B cell (primary cell): ENCODE measurements at regions not wholly inside any gene's neighbourhood (a gene's known extent, or its start where the extent isn't known, plus 50 kb on each side); places are given as distances from the start of the nearest gene placed in this dataset.

Experiments
- ATAC-seq: fragments of 200-7000 bp; cut with Tn5 transposase; one replicate; pipeline ENCODE4 v1.10.0; 2021; ENCODE audit warnings: low read depth, mild to moderate bottlenecking, moderate number of reproducible peaks, moderate library complexity
- CTCF ChIA-PET: fragments of 350-600 bp; sonication (Branson Sonifier 250); formaldehyde crosslinking; loops from one replicate; lab custom pipeline; 2021; ENCODE audit warnings: antibody characterized with exemption, inconsistent platforms; lab: Charles Lee
- POLR2A ChIA-PET: fragments of 350-600 bp; sonication (Branson Sonifier 250); formaldehyde crosslinking; loops from one replicate; lab custom pipeline; 2021; ENCODE audit warnings: antibody characterized with exemption; lab: Charles Lee
- DNase-seq: peaks from one replicate; pipeline ENCODE4 v3.0.0; 2013
- H2AFZ ChIP-seq: 2 replicates; pipeline ENCODE4 v1.6.1; 2012; ENCODE audit warnings: mild to moderate bottlenecking, low read depth, low read length; ENCODE audit not compliant: insufficient read depth, poor library complexity, severe bottlenecking
- H3K27ac ChIP-seq, 2 donors: 1 replicate in 1 of 2; 2 replicates in 1 of 2; pipeline ENCODE4 v1.5.1; 2012 to 2013; ENCODE audit warnings: low read length in 2 of 2, mild to moderate bottlenecking in 2 of 2, moderate library complexity in 1 of 2
- H3K27me3 ChIP-seq, 4 experiments: fragments of 200-600 bp in 1 of 4; sonication (generic) in 1 of 4; replicated peaks in 1 of 4; 1 replicate in 2 of 4; 2 replicates in 2 of 4; pipeline versions ENCODE4 v1.6.1 to v1.7.0; 2013 to 2016; ENCODE audit warnings: low read length in 3 of 4, mild to moderate bottlenecking in 2 of 4, mixed read lengths in 1 of 4, moderate library complexity in 1 of 4; ENCODE audit not compliant: insufficient read depth in 4 of 4, control insufficient read depth in 3 of 4; ENCODE audit errors: control extremely low read depth in 1 of 4
- H3K36me3 ChIP-seq, 2 experiments: replicated peaks in 1 of 2; 1 replicate in 1 of 2; 2 replicates in 1 of 2; pipeline versions ENCODE4 v1.6.1 to v1.7.1; 2013; ENCODE audit warnings: low read length in 1 of 2; ENCODE audit not compliant: insufficient read depth in 2 of 2, control insufficient read depth in 1 of 2; ENCODE audit errors: control extremely low read depth in 1 of 2, extremely low read depth in 1 of 2
- H3K4me1 ChIP-seq, 2 donors: fragments of 200-600 bp in 1 of 2; sonication (generic) in 1 of 2; 1 replicate in 1 of 2; 2 replicates in 1 of 2; pipeline versions ENCODE4 v1.5.1 to v1.6.1; 2013 to 2017; ENCODE audit warnings: low read length in 2 of 2; ENCODE audit not compliant: control insufficient read depth in 2 of 2, insufficient read depth in 2 of 2
- H3K4me2 ChIP-seq: replicated peaks from 2 replicates; pipeline ENCODE3; 2012; ENCODE audit warnings: mild to moderate bottlenecking, low read depth, low read length; ENCODE audit not compliant: poor library complexity, severe bottlenecking
- H3K4me3 ChIP-seq, 5 experiments: fragments of 200-600 bp in 1 of 5; sonication (generic) in 1 of 5; 1 replicate in 3 of 5; 2 replicates in 2 of 5; pipeline versions ENCODE4 v1.5.1 to v1.7.0; 2011 to 2016; ENCODE audit warnings: low read length in 4 of 5, mild to moderate bottlenecking in 4 of 5, low read depth in 2 of 5, control low read depth in 1 of 5, moderate library complexity in 1 of 5; ENCODE audit not compliant: insufficient read depth in 1 of 5; ENCODE audit errors: control extremely low read depth in 1 of 5, extremely low read depth in 1 of 5
- H3K79me2 ChIP-seq: fragments of 200-600 bp; sonication (generic); one replicate; pipeline ENCODE4 v1.6.0; 2016; ENCODE audit warnings: low read length; ENCODE audit not compliant: control insufficient read depth, insufficient read depth
- H3K9ac ChIP-seq: fragments of 200-600 bp; sonication (generic); 2 replicates; pipeline ENCODE4 v1.6.1; 2017; ENCODE audit warnings: mild to moderate bottlenecking, low read length, moderate library complexity
- H3K9me3 ChIP-seq, 3 donors: one replicate each; pipeline versions ENCODE4 v1.6.1 to v1.7.1; 2013; ENCODE audit warnings: low read length in 2 of 3; ENCODE audit not compliant: control insufficient read depth in 2 of 3, insufficient read depth in 1 of 3; ENCODE audit errors: control extremely low read depth in 1 of 3
- H4K20me1 ChIP-seq: 2 replicates; pipeline ENCODE4 v1.6.0; 2012; ENCODE audit warnings: mild to moderate bottlenecking, low read length; ENCODE audit not compliant: insufficient read depth, control insufficient read depth, poor library complexity, severe bottlenecking
- H3K27ac Mint-ChIP-seq: one replicate; pipeline ENCODE4 v1.8.0; 2021; ENCODE audit warnings: mixed read lengths
- H3K27me3 Mint-ChIP-seq: one replicate; pipeline ENCODE4 v1.8.0; 2021; ENCODE audit warnings: mixed read lengths
- H3K4me1 Mint-ChIP-seq: one replicate; pipeline ENCODE4 v1.8.0; 2021; ENCODE audit warnings: mixed read lengths
- H3K4me3 Mint-ChIP-seq: one replicate; pipeline ENCODE4 v1.8.0; 2021; ENCODE audit warnings: mixed read lengths
- H3K9me3 Mint-ChIP-seq: one replicate; pipeline ENCODE4 v1.8.0; 2022; ENCODE audit warnings: mixed read lengths; ENCODE audit not compliant: insufficient read depth
- EZH2 ChIP-seq: IDR thresholded peaks from 2 replicates; pipeline ENCODE4 v1.6.1; 2012; ENCODE audit warnings: borderline replicate concordance, low read depth, mild to moderate bottlenecking, moderate library complexity, low read length; ENCODE audit not compliant: insufficient read depth, poor library complexity, severe bottlenecking
- WGBS: methylation state at CpG from one replicate; pipeline ENCODE4 v1.1.5; 2013; ENCODE audit warnings: missing lambda C conversion rate; ENCODE audit not compliant: insufficient coverage; 5-methylcytosine and 5-hydroxymethylcytosine counted together
- intact Hi-C: fragments of 100-400 bp; cut with micrococcal nuclease; formaldehyde crosslinking; loops from one replicate; pipeline ENCODE4 v1.10.0; 2022
- TF ChIP-seq, protein P1 (sequence below): fragments of 200-600 bp; IDR thresholded peaks from one replicate; pipeline ENCODE4 v1.8.0; 2022; ENCODE audit warnings: antibody characterized with exemption, mild to moderate bottlenecking

DNA sequence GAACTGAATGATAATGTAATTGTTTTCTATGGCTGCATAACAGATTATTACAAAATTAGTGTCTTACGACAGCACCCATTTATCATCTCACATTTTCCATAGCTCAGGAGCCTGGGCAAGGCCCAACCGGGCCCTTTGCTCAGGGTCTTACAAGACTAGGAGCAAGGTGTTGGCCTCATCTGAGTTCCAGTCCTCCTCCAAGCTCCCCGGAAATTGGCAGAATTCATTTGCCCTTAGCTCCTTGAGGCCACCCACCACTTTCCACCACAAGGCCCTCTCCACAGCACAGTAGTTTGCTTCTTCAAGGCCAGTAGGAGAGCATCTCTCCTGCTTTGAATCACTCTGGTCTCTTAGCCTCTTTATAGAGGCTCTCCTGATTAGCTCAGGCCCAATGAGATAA, 89.2 kb upstream of the SALL3 start:
- H3K4me3 ChIP-seq = no peak overlapping the region
- H3K4me1 ChIP-seq = no peaks in the 10 kb centered on the region
- no peak overlapping the region for H3K9ac ChIP-seq
- H3K4me2 ChIP-seq = no peak overlapping the region
- no peak for TF ChIP-seq EZH2
- TF ChIP-seq, protein P1, sequence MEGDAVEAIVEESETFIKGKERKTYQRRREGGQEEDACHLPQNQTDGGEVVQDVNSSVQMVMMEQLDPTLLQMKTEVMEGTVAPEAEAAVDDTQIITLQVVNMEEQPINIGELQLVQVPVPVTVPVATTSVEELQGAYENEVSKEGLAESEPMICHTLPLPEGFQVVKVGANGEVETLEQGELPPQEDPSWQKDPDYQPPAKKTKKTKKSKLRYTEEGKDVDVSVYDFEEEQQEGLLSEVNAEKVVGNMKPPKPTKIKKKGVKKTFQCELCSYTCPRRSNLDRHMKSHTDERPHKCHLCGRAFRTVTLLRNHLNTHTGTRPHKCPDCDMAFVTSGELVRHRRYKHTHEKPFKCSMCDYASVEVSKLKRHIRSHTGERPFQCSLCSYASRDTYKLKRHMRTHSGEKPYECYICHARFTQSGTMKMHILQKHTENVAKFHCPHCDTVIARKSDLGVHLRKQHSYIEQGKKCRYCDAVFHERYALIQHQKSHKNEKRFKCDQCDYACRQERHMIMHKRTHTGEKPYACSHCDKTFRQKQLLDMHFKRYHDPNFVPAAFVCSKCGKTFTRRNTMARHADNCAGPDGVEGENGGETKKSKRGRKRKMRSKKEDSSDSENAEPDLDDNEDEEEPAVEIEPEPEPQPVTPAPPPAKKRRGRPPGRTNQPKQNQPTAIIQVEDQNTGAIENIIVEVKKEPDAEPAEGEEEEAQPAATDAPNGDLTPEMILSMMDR = no peak
- no peaks in the 10 kb centered on the region for H3K27me3 ChIP-seq
- ChIA-PET CTCF (no interaction called here), POLR2A (no interaction called here)
- H3K4me1 Mint-ChIP-seq = no peaks in the 10 kb centered on the region
- ATAC-seq (no peak), DNase-seq (no peak)
- peaks cover 2 to 26% (median 20%) of the 10 kb centered on the region in 3 donors for H3K9me3 ChIP-seq
- no peaks in the 10 kb centered on the region for H3K36me3 ChIP-seq
- no peak overlapping the region for H2AFZ ChIP-seq
- H3K79me2 ChIP-seq = no peaks in the 10 kb centered on the region
- H3K27me3 Mint-ChIP-seq = no peaks in the 10 kb centered on the region
- intact Hi-C loops = no loop called here
- no peaks in the 10 kb centered on the region for H4K20me1 ChIP-seq
- no peak overlapping the region for H3K27ac Mint-ChIP-seq
- no peak overlapping the region for H3K27ac ChIP-seq
- no peak overlapping the region for H3K4me3 Mint-ChIP-seq
- 100% methylated on average over 2 of the region's 3 CpGs for WGBS
- peaks cover 29% of the 10 kb centered on the region for H3K9me3 Mint-ChIP-seq

DNA sequence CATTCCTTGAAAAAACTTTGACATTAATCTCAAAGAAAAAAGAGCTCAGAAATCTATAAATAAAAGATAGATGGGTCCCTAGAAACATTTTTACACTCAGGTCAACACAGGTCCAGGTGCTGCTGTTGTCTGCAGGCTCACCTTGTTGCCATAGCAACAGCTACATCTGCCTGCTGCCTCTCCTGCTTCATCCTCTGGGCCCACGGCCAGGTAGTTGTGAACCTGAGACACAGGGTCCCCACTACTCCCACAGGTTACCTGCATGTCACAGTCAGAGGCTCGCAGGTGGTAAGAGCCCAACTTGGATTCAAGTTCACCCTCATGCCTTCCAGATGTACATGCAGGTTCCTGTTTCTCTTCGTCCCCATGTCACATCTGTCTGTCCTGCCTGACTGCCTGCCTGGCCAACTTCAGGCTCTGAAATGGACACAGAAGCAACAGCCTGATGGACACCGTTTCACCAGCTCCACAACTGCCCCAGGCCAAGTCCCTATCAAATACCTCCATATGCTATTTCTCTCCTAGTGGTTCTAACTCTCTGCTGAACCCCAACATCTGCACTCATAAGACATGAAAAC, 88.3 kb upstream of the SALL3 start:
- Mint-ChIP-seq H3K9me3 (peaks cover 24% of the 10 kb centered on the region), H3K4me1 (no peaks in the 10 kb centered on the region), H3K27me3 (no peaks in the 10 kb centered on the region), H3K4me3 (no peak overlapping the region), H3K27ac (no peak overlapping the region)
- TF ChIP-seq, protein P1 = no peak
- TF ChIP-seq EZH2 = no peak
- no peaks in the 10 kb centered on the region for H3K4me1 ChIP-seq
- no peak overlapping the region for H3K4me3 ChIP-seq
- H3K27me3 ChIP-seq = no peaks in the 10 kb centered on the region
- ChIA-PET POLR2A (no interaction called here), CTCF (no interaction called here)
- ATAC-seq (no peak), DNase-seq (no peak)
- intact Hi-C loops = no loop called here
- H3K9ac ChIP-seq = no peak overlapping the region
- H4K20me1 ChIP-seq = no peaks in the 10 kb centered on the region
- H3K79me2 ChIP-seq = no peaks in the 10 kb centered on the region
- H3K4me2 ChIP-seq = no peak overlapping the region
- no peak overlapping the region for H2AFZ ChIP-seq
- H3K27ac ChIP-seq = no peak overlapping the region
- WGBS = 79% methylated on average over 4 of the region's 4 CpGs
- H3K9me3 ChIP-seq = peaks cover 2 to 33% (median 19%) of the 10 kb centered on the region in 3 donors
- H3K36me3 ChIP-seq = no peaks in the 10 kb centered on the region
